Dendritic cell treated with granulocyte-macrophage colony-stimulating factor and Interleukin-4, amounts not matched to agents 40 ng/mL and 50 ng/mL, for 4 days (primary cell): ENCODE measurements at regions not wholly inside any gene's neighbourhood (a gene's known extent, or its start where the extent isn't known, plus 50 kb on each side); places are given as distances from the start of the nearest gene placed in this dataset.

Experiments used
- H3K27ac Mint-ChIP-seq: one replicate; pipeline ENCODE4 v1.8.0; 2022; ENCODE audit warnings: mild to moderate bottlenecking, mixed read lengths
- H3K27me3 Mint-ChIP-seq: one replicate; pipeline ENCODE4 v1.8.0; 2022; ENCODE audit warnings: mild to moderate bottlenecking, mixed read lengths
- H3K36me3 Mint-ChIP-seq: one replicate; pipeline ENCODE4 v1.8.0; 2022; ENCODE audit warnings: low read depth, mixed read lengths
- H3K4me1 Mint-ChIP-seq: one replicate; pipeline ENCODE4 v1.8.0; 2022; ENCODE audit warnings: low read depth, mixed read lengths
- H3K4me3 Mint-ChIP-seq: one replicate; pipeline ENCODE4 v1.8.0; 2022; ENCODE audit warnings: mild to moderate bottlenecking, moderate library complexity, mixed read lengths
- H3K9me3 Mint-ChIP-seq: one replicate; pipeline ENCODE4 v1.8.0; 2022; ENCODE audit warnings: mixed read lengths
- intact Hi-C: fragments of 100-400 bp; cut with micrococcal nuclease; formaldehyde crosslinking; loops from one replicate; pipeline ENCODE4 v1.15.0; 2022

DNA sequence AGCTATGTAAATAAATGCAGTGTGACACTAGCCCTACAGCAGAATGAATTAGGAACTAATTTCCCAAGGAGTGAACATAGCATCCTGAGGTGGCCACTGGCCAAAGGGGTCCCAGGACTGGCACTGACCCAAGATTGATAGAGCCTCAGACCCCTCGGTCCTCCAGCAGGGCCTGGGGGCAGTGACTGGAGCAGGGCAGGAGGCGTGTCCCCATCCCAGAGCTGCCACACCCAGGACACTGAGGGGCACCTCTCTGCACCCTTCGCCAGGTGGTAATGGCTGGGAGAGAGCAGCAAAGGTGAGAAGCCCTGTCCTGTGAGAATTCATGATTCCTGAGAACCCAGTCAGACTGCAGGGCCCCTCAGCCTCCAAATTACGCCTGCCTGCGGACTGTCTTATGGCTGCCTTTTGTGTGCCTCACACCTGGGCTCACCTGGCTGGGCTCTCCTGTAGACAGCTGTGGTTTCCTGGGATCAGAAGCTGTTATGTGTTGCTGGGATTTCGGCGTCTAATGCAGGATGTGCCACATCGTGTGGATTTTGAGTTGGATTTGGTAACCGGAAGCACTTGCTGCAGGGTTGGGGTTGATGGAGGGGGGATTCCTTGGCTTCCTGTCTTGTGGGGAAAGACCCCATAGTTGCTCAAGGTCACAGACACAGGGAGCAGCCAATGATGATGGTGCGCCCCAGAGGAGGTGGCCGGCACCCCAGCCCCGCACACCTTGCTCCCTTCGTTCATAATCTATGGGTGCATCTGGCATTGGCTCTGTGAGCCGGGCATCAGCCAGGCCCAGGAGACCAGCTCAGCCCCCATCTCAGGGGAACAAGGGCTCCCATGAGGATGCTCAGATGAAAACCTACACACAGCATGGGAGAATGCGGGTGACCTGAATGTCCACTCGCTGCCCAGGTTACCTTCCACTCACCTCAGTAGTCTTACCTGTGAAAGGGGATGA lies 582.9 kb downstream of the BRD1 start:
- no peaks in the 10 kb centered on the region for H3K4me1 Mint-ChIP-seq
- no peak overlapping the region for H3K27ac Mint-ChIP-seq
- H3K4me3 Mint-ChIP-seq = no peak overlapping the region
- intact Hi-C loops = no loop called here
- H3K36me3 Mint-ChIP-seq = no peaks in the 10 kb centered on the region
- H3K9me3 Mint-ChIP-seq = no peaks in the 10 kb centered on the region
- H3K27me3 Mint-ChIP-seq = peaks cover 1% of the 10 kb centered on the region

DNA sequence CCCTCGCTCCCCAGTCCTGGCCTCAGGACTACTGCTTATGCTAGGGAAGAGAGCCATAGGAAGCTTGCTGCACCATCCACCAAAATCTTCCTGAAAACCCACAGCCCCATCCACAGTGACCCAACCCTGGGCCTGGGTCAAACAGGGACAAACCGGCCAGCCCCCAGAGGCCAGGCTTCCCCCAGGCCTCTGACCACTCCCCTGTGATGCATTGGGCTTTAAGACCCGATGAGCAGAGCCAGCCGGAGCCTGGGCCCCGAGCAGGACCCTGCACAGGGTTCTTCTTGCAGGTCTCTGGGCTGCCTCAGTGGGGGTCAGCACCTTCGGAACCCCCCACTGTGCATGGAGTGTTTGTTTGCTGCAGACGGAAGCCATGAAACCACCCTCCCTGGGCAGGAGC lies 583.7 kb downstream of the BRD1 start:
- H3K27me3 Mint-ChIP-seq = no peaks in the 10 kb centered on the region
- intact Hi-C loops = no loop called here
- no peaks in the 10 kb centered on the region for H3K4me1 Mint-ChIP-seq
- H3K9me3 Mint-ChIP-seq = no peaks in the 10 kb centered on the region
- no peaks in the 10 kb centered on the region for H3K36me3 Mint-ChIP-seq
- no peak overlapping the region for H3K4me3 Mint-ChIP-seq
- no peak overlapping the region for H3K27ac Mint-ChIP-seq

DNA sequence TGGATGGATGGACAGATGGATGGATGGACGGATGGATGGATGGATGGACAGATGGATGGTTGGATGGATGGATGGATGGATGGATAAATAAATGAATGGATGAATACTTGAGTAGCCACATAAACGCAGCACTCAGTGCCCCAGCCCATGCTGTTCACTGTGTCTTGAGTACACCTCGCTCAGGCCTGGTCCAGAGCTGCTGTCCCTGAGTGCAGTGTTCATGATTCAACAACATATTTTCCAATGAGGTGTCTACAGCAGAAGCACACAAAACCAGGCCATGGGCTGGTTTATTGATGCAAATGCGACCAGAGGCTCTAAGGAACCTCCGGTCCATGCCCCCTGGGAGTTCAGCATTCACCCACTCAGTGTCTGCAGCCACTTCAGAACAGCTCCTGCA lies 584.3 kb downstream of the BRD1 start:
- Mint-ChIP-seq H3K4me1 (no peaks in the 10 kb centered on the region), H3K27me3 (no peaks in the 10 kb centered on the region), H3K36me3 (no peaks in the 10 kb centered on the region), H3K4me3 (no peak overlapping the region), H3K9me3 (no peaks in the 10 kb centered on the region), H3K27ac (no peak overlapping the region)
- intact Hi-C loops = no loop called here

DNA sequence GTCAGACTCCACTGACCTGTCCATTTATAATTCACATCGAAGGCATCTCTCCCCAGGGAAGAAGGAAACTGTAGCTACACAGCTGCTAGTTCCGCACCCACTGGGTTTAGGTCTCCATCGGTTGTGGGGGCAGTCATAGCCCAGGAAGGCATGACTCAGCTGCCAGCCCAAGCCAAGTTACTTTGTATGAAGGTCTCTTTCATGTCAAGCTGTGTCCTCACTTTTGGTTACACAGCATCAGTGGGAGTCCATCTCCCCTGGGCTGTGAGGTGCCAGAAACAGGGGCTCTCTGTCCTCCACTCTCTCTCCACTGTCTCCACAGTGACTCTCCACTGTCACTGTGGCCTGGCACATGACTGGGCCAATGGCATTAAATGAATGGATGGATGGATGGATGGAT lies 585.2 kb downstream of the BRD1 start:
- intact Hi-C loops = no loop called here
- Mint-ChIP-seq H3K4me3 (no peak overlapping the region), H3K36me3 (no peaks in the 10 kb centered on the region), H3K27ac (no peak overlapping the region), H3K4me1 (no peaks in the 10 kb centered on the region), H3K27me3 (no peaks in the 10 kb centered on the region), H3K9me3 (no peaks in the 10 kb centered on the region)

DNA sequence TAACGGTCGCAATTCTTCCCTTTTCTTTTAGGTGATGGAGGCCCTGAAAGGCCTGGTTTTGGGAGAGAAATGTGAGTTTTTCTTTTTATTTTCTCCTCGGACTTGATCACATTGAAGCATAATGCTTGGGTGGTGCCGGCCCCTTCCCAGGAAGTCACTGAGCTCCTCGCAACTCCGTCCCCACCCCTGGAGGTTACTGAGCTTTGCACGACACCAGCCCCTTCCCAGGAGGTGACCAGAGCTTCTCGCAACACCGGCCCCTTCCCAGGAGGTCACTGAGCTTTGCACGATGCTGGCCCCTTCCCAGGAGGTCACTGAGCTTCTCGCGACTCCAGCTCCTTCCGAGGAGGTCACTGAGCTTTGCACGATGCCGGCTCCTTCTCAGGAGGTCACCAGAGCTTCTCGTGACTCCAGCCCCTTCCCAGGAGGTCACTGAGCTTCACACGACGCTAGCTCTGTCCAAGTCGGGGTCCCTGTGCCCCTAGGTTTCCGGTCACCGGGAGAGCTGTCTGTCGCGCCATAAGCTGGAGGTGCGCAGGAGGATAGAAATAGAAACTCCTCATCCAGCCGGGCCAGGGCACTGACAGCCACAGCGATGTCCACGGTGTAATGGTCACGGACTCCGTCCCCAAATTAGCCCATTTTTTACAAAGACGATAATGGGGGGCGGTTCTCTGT lies 586.4 kb downstream of the BRD1 start:
- H3K36me3 Mint-ChIP-seq = no peaks in the 10 kb centered on the region
- H3K27me3 Mint-ChIP-seq = peaks cover 1% of the 10 kb centered on the region
- H3K4me1 Mint-ChIP-seq = no peaks in the 10 kb centered on the region
- intact Hi-C loops = no loop called here
- H3K4me3 Mint-ChIP-seq = no peak overlapping the region
- H3K27ac Mint-ChIP-seq = no peak overlapping the region
- no peaks in the 10 kb centered on the region for H3K9me3 Mint-ChIP-seq

DNA sequence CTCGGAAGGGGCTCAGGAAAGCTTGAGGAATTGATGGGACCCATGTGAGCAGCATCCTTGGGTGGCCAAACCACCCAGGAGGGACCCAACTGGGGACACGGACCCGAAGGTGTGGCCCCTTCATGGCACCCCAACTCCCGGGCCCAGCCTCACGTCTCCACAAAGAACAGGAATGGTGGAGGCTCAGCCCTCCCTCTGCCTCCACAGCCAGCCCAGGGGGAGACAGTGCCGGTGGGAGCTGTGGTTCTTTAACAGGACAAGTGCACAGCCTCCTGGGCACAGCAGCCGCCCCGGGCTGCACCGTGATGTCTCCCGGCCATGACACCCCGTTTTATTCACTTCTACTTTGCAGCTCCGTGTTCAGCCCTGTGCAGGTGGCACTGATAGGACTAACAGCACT lies 587.2 kb downstream of the BRD1 start:
- Mint-ChIP-seq H3K4me3 (no peak overlapping the region), H3K36me3 (no peaks in the 10 kb centered on the region), H3K27me3 (peaks cover 1% of the 10 kb centered on the region), H3K4me1 (no peaks in the 10 kb centered on the region), H3K9me3 (no peaks in the 10 kb centered on the region), H3K27ac (no peak overlapping the region)
- intact Hi-C loops = no loop called here

DNA sequence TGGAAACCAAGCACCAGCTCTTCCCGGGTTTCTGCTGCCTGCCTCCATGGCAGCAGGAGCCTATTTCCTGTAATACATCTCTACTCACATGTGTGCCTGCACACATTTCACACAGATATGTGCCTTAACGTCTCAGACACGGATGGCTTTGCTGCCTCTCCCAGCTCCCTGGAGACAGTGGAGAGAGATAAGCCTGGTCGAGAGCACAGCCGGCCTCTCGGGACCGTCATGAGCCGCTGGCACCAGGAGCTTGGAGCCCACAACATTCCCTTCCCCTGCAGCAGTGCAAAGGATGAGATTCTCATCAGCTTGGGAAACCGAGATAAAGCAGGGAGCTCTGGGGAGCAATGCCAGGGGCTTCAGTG lies 587.7 kb downstream of the BRD1 start:
- Mint-ChIP-seq H3K27me3 (peaks cover 1% of the 10 kb centered on the region), H3K27ac (no peak overlapping the region), H3K36me3 (no peaks in the 10 kb centered on the region), H3K4me3 (no peak overlapping the region), H3K9me3 (no peaks in the 10 kb centered on the region), H3K4me1 (no peaks in the 10 kb centered on the region)
- intact Hi-C loops = no loop called here

DNA sequence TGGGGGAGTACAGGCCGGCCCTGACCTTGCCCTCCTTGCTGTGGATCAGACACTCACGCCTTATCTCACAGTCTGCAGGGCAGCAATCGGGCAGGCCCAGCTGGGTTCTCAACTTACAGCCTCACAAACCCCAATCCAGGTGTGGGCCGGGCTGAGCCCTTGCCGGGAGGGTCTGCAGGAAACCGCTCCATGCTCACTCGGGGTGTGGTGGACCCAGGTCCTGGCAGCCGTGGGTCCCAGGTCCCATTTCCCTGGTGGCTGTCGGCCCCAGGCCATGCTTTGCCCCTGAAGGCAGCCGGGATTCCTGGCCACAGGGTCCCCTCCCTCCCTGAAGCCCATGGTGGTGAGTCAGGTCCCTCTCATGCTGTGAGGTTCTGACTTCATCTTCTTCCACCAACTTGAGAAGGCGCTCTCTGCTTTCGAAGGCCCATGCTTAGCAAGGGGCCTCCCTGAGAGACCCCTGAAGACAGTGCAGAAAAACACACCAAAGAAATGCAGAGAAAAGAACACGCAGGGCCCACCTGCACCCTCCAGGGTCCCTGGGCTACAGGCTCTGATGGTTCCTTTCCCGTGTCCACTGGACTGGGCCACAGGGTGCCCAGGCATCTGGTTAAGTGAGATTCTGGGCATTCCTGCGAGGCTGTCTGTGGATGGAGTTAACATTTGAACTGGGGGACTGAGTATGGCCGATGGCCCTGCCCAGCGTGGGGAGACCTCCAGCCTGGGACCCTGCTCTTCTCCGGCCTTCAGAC lies 588.2 kb downstream of the BRD1 start:
- Mint-ChIP-seq H3K9me3 (no peaks in the 10 kb centered on the region), H3K4me3 (no peak overlapping the region), H3K27ac (no peak overlapping the region), H3K4me1 (no peaks in the 10 kb centered on the region), H3K36me3 (no peaks in the 10 kb centered on the region), H3K27me3 (peaks cover 1% of the 10 kb centered on the region)
- intact Hi-C loops = no loop called here

DNA sequence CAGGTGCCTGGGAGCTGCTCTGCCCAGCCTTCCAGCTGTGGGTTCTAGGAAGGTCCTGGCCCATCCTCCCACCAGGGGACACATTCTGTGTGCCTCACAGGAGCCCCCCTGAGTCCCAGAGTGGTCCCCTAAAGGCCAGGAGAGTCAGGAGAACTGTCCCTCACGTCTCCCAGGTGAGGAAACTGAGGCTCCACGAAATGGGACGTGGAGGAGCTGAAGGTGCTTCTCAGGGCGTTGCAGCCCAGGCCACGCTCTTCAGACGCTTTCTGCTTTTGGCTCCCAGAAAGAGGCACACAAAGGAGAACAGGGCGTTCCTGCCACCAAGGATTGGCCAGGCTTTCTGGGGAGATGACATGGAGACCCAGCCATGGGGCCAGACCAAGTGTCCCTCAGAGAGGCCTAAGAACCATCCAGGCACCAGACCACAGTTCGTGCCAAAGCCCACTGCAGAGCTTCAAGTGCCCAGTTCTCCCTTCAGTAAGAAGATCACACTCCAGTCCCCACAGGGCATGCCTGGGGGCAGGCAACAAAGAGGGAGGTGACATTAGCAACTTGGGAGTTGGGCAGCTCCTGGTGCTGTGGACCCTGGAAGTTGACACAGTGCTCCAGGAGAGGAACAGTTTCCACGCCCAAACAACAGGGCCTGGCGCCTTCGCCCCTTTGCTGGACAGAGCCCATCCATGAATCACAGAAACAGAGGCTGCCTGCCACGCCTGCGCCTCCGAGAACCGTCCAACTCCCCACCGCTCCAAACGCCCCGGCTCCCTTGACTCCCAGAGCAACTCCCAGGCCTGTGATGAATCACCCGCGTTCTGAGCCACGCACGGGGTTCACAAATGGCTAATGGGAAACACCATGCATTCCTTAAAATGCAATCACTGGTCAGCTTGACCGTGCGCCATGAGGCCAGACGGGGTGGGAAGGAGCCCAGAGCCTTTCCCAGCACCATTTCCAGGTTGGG lies 589.2 kb downstream of the BRD1 start:
- Mint-ChIP-seq H3K4me1 (no peaks in the 10 kb centered on the region), H3K27me3 (peaks cover 1% of the 10 kb centered on the region), H3K4me3 (no peak overlapping the region), H3K27ac (no peak overlapping the region), H3K9me3 (no peaks in the 10 kb centered on the region), H3K36me3 (no peaks in the 10 kb centered on the region)
- intact Hi-C loops = no loop called here

DNA sequence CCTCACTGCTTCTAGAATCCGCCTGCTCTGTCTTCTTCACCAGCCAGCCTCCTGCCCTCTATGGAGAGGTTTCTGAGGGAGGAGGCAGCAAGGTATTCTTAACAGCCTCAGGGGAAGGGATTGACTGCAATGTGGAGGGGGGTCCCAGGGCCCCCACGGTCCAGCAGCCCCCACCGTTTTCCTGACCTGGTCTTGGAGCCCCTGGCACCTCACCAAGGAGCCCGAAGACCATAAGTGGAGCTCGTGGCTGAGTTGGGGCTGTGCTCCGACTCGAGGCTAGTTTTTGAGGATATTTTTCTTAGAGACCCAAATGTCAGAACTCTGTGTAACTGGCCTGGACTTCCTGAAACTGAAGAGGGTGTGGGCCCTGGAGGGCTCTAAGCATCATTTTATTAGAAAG lies 590.0 kb downstream of the BRD1 start:
- no peaks in the 10 kb centered on the region for H3K9me3 Mint-ChIP-seq
- H3K36me3 Mint-ChIP-seq = no peaks in the 10 kb centered on the region
- no peak overlapping the region for H3K4me3 Mint-ChIP-seq
- H3K27ac Mint-ChIP-seq = no peak overlapping the region
- intact Hi-C loops = no loop called here
- H3K27me3 Mint-ChIP-seq = peaks cover 1% of the 10 kb centered on the region
- no peaks in the 10 kb centered on the region for H3K4me1 Mint-ChIP-seq

DNA sequence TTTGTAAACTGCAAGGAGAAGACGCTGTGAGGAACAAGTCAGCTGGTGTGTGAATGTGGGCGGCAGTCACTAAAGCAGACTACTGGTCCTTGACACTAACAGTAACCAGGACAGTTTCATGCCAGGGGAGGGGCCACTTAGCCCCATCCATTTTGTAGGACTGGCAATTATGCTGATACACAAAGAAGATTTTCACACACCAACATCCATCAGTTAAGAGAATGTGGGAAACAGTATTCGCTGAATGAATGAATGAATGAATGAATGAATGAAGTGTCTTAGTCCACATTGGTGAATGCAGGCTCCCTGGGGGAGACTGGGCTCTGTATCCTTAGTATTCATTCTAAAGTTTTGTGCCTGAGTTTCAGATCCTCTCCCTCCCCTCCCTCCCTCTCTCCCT lies 590.4 kb downstream of the BRD1 start:
- Mint-ChIP-seq H3K9me3 (no peaks in the 10 kb centered on the region), H3K4me1 (no peaks in the 10 kb centered on the region), H3K4me3 (no peak overlapping the region), H3K27me3 (peaks cover 1% of the 10 kb centered on the region), H3K36me3 (no peaks in the 10 kb centered on the region), H3K27ac (no peak overlapping the region)
- intact Hi-C loops = no loop called here

DNA sequence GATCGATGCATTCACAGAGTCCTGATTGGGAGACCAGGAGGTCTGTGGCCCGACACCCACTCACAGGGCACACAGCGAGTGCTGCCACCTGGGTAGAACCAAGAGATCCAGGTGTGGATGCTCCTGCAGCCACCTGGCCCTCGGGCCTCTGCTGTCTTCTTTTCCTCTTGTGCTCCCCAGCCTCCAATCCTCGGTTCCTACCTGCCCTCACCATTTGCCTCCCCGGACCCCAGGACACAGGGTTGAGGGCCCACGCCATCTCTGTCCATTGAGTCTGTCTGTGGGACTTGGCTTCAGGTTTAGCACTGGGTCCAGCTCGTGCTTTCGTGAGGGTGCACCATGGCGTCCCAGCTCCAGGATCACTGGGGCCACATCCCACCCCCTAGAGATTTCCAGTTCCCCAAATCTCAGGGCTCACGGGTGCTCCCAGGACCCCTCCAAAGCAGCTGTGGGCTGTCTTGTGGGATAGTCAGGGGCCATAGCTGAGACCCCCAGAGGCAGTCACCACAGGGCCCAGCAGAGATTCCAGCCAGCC lies 591.1 kb downstream of the BRD1 start:
- Mint-ChIP-seq H3K27ac (no peak overlapping the region), H3K27me3 (peaks cover 1% of the 10 kb centered on the region), H3K9me3 (no peaks in the 10 kb centered on the region), H3K4me3 (no peak overlapping the region), H3K4me1 (no peaks in the 10 kb centered on the region), H3K36me3 (no peaks in the 10 kb centered on the region)
- intact Hi-C loops = no loop called here
